ENCODE measurements at regions not wholly inside any gene's neighbourhood (a gene's known extent, or its start where the extent isn't known, plus 50 kb on each side); places are given as distances from the start of the nearest gene placed in this dataset.
A peak's percentile ranks its signal among the peaks of the same experiment; 100 is the strongest.

- no peaks in the 10 kb centered on the region for H3K27me3 ChIP-seq
- intact Hi-C loops (cut with DNase I): loop anchor here in 3 of 10 donors (10.0 kb wide), 2 partner anchors 178 to 202 kb away; no protein-coding TSS in a partner anchor
- no peaks in the 10 kb centered on the region for H3K36me3 ChIP-seq
- no peak overlapping the region for H3K27ac ChIP-seq
- DNase-seq (no peak), ATAC-seq (no peak)
- no peak for TF ChIP-seq POLR2A (IDR thresholded peaks at IDR 0.05)
- TF ChIP-seq CTCF (IDR thresholded peaks at IDR 0.05): no peak
- H3K4me1 ChIP-seq: peaks cover 0 to 23% (median 8%) of the 10 kb centered on the region in 12 donors
- 43 to 49% (median 47%) methylated on average over 8 of the region's 8 CpGs for WGBS, 4 donors
- no peak overlapping the region for H3K4me3 ChIP-seq
- H3K9me3 ChIP-seq: no peaks in the 10 kb centered on the region
Observed at GRCh38 chr6:134546962-134547645, 229.2 kb upstream of the SGK1 start.

GRCh38 chr6:134544737-134545136 lies 226.8 kb upstream of the SGK1 start:
- Histone ChIP-seq H3K36me3 (no peaks in the 10 kb centered on the region), H3K27me3 (no peaks in the 10 kb centered on the region), H3K4me1 (peaks cover 0 to 26% (median 6%) of the 10 kb centered on the region in 12 donors), H3K27ac (peak overlapping the region in 1 of 12 donors; percentile 48), H3K4me3 (no peak overlapping the region), H3K9me3 (no peaks in the 10 kb centered on the region)
- 86 to 96% (median 94%) methylated on average over 2 of the region's 2 CpGs for WGBS, 4 donors
- ATAC-seq (no peak), DNase-seq (no peak)
- intact Hi-C loops (cut with DNase I): loop anchor here in 4 of 10 donors (5.0 to 10.0 kb wide), 4 partner anchors 93 to 367 kb away; no protein-coding TSS in a partner anchor
- TF ChIP-seq POLR2A (IDR thresholded peaks at IDR 0.05): no peak
- TF ChIP-seq CTCF (IDR thresholded peaks at IDR 0.05): no peak

GRCh38 chr6:134543128-134543527 lies 225.2 kb upstream of the SGK1 start:
- Histone ChIP-seq H3K27ac (no peak overlapping the region), H3K4me1 (peaks cover 0 to 28% (median 6%) of the 10 kb centered on the region in 12 donors), H3K27me3 (no peaks in the 10 kb centered on the region), H3K36me3 (no peaks in the 10 kb centered on the region), H3K4me3 (no peak overlapping the region), H3K9me3 (no peaks in the 10 kb centered on the region)
- WGBS, 4 donors: 68 to 78% (median 74%) methylated on average over 1 of the region's 1 CpG
- no peak for DNase-seq
- intact Hi-C loops (cut with DNase I): loop anchor here in 4 of 10 donors (5.0 to 10.0 kb wide), 4 partner anchors 94 to 366 kb away; no protein-coding TSS in a partner anchor
- TF ChIP-seq POLR2A (IDR thresholded peaks at IDR 0.05) (no peak), CTCF (IDR thresholded peaks at IDR 0.05) (no peak)
- ATAC-seq: no peak

- Histone ChIP-seq H3K36me3 (no peaks in the 10 kb centered on the region), H3K27me3 (no peaks in the 10 kb centered on the region), H3K9me3 (no peaks in the 10 kb centered on the region), H3K27ac (peak overlapping the region in 9 of 12 donors; percentile 10 to 80 (median 60)), H3K4me1 (peaks cover 0 to 26% (median 6%) of the 10 kb centered on the region in 12 donors), H3K4me3 (no peak overlapping the region)
- intact Hi-C loops (cut with DNase I): loop anchor here in 4 of 10 donors (5.0 to 10.0 kb wide), 4 partner anchors 96 to 364 kb away; no protein-coding TSS in a partner anchor
- 90 to 95% (median 94%) methylated on average over 4 of the region's 4 CpGs for WGBS, 4 donors
- no peak for DNase-seq
- TF ChIP-seq POLR2A (IDR thresholded peaks at IDR 0.05) (no peak), CTCF (IDR thresholded peaks at IDR 0.05) (no peak)
- ATAC-seq: no peak
Observed at GRCh38 chr6:134541001-134541400, 223.1 kb upstream of the SGK1 start.

All from heart left ventricle (tissue), 16 donors.